Esophagus squamous epithelium (tissue), 4 donors: ENCODE measurements at regions not wholly inside any gene's neighbourhood (a gene's known extent, or its start where the extent isn't known, plus 50 kb on each side); places are given as distances from the start of the nearest gene placed in this dataset.

Experiments
- POLR2A ChIP-seq, 4 donors: fragments of 450-650 bp; IDR thresholded peaks; one replicate each; pipeline ENCODE4 v1.6.1; 2017; ENCODE audit warnings: antibody characterized with exemption in 4 of 4, mild to moderate bottlenecking in 4 of 4, moderate library complexity in 3 of 4
- TF ChIP-seq, protein P1 (sequence below), 6 experiments: fragments of 450-650 bp in 4 of 6; fragments of 200-600 bp in 2 of 6; sonication (generic) in 2 of 6; IDR thresholded peaks; one replicate each; pipeline ENCODE4 v1.5.1; 2016 to 2019; ENCODE audit warnings: antibody characterized with exemption in 6 of 6, mild to moderate bottlenecking in 4 of 6, moderate library complexity in 4 of 6

DNA sequence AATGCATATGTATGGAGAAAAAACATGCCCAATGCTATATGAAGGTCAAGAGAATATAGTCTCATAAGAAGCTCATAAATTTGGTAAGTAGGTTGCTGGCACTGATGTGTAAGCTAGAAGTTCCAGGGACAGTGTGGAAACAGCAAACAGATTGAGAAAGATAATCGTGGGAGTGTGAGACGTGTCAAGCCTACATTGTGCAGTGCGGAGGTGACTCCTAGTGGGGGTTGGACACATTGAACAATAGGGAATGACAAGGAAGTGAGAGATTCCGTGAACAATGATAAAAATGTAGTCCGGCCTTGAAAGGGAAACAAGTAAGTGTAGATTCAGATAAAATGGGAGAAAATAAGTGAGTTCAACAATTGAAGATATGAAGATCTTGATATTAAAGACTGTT is 788.4 kb upstream of the PRMT6 start:
- TF ChIP-seq, protein P1, sequence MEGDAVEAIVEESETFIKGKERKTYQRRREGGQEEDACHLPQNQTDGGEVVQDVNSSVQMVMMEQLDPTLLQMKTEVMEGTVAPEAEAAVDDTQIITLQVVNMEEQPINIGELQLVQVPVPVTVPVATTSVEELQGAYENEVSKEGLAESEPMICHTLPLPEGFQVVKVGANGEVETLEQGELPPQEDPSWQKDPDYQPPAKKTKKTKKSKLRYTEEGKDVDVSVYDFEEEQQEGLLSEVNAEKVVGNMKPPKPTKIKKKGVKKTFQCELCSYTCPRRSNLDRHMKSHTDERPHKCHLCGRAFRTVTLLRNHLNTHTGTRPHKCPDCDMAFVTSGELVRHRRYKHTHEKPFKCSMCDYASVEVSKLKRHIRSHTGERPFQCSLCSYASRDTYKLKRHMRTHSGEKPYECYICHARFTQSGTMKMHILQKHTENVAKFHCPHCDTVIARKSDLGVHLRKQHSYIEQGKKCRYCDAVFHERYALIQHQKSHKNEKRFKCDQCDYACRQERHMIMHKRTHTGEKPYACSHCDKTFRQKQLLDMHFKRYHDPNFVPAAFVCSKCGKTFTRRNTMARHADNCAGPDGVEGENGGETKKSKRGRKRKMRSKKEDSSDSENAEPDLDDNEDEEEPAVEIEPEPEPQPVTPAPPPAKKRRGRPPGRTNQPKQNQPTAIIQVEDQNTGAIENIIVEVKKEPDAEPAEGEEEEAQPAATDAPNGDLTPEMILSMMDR (IDR thresholded peaks at IDR 0.05): no peak
- TF ChIP-seq POLR2A (IDR thresholded peaks at IDR 0.05): no peak
